ENCODE measurements at regions not wholly inside any gene's neighbourhood (a gene's known extent, or its start where the extent isn't known, plus 50 kb on each side); places are given as distances from the start of the nearest gene placed in this dataset.

DNA sequence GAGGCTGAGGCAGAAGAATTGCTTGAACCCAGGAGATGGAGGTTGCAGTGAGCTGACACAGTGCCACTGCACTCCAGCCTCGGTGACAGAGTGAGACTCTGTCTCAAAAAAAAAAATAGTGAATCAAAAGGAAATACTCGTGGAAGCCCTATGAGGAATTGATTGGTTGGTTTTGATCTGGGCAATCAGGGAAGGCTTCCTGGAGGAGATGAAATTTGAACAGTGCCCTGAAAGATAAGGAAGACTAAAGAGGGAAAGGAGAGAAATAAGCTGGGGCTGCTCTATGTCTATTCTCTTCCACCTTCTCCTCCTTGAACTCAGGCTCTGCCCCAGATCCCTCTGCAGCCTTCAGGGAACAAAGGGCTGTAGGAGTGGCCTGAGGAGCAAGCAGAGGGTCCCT, 54.1 kb downstream of the IRF2BPL start:
- DNase-seq = no peak

DNA sequence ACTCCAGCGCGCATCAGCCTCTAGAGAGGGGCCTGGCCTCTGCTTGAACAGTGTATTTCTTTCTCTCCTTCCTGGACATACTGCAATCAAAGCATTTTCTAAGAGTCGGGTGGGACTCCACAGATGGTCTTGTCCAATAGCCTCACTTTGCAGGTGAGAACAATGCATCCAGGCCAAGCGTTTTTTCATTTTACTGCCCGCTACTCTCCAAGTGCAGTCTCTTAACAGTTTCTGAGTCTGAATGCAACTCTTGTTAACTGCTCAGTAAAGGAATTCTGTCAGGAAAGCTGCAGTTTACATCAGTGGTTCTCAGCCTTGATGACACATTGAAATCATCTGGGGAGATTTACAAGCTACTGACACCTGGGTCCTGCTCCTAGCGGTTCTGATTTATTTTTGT, 57.0 kb downstream of the IRF2BPL start:
- DNase-seq = no peak

GRCh38 chr14:76968621-76969063, 59.9 kb downstream of the IRF2BPL start:
- DNase-seq = no peak

- no peak for DNase-seq
Observed at GRCh38 chr14:76967788-76968187, 60.7 kb downstream of the IRF2BPL start.

DNA sequence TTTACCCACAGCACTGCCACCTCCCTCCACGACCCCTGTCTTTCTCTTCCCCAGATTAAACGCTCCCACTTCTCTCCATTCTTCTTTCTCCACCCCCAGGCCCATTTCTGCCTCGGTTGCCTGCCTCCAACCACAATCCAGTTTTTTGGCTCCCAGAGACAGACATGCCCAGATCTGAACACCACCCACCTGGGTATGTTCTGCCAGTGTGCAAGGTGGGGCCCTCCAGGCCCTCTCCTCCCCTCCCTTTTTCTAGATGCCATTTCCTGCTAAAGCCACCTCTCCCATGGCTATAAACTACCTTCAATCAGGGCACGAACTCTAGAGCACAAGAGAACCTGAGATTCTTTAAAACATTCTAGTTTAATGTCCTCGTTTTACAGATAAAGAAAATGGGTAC, 63.3 kb downstream of the IRF2BPL start:
- DNase-seq = no peak

- DNase-seq = no peak
Observed at GRCh38 chr14:76964695-76965094, 63.8 kb downstream of the IRF2BPL start.

- no peak for DNase-seq
Observed at GRCh38 chr14:76963372-76963771, 65.1 kb downstream of the IRF2BPL start.

- DNase-seq = no peak
Observed at GRCh38 chr14:76962303-76962660, 66.2 kb downstream of the IRF2BPL start.

- no peak for DNase-seq
Observed at GRCh38 chr14:76961631-76962302, 66.7 kb downstream of the IRF2BPL start.

DNA sequence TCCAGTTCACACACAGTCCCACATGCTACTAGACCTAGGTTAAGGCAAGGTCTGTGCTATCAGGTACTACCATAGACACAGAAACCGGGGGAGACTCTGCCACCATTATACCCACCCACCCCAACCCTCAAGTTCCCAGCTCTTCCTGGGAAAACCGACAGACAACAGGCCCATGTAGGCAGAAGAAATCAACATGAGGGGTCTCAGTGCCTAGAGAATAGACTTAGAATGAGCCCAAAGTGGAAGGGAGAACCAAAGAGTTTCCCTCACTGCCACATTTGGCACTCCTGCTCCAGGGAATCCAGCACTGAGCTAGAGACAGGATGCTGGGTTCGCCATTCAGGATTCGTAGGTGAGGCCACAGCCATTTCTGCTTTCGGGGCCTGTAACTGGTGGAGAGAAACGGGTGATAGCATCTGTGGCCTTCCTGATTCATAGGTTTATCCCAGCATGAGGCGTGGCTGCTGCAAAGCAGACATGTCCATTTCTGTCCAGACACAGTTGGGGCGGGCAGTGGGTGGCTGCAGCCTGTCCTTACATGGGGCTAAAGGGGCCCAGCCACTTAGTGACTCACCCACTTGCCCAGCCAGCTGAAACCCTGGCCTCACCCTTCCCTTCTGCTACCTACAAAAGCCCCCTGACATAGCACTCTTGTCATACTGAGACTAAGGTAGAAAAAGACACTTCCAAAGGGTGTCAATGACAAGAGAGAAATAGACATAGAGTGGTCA, 69.4 kb downstream of the IRF2BPL start:
- no peak for DNase-seq

- DNase-seq = no peak
Observed at GRCh38 chr14:76958020-76958979, 70.2 kb downstream of the IRF2BPL start.

GRCh38 chr14:76957224-76957891, 71.2 kb downstream of the IRF2BPL start:
- DNase-seq = peak; percentile 19

DNA sequence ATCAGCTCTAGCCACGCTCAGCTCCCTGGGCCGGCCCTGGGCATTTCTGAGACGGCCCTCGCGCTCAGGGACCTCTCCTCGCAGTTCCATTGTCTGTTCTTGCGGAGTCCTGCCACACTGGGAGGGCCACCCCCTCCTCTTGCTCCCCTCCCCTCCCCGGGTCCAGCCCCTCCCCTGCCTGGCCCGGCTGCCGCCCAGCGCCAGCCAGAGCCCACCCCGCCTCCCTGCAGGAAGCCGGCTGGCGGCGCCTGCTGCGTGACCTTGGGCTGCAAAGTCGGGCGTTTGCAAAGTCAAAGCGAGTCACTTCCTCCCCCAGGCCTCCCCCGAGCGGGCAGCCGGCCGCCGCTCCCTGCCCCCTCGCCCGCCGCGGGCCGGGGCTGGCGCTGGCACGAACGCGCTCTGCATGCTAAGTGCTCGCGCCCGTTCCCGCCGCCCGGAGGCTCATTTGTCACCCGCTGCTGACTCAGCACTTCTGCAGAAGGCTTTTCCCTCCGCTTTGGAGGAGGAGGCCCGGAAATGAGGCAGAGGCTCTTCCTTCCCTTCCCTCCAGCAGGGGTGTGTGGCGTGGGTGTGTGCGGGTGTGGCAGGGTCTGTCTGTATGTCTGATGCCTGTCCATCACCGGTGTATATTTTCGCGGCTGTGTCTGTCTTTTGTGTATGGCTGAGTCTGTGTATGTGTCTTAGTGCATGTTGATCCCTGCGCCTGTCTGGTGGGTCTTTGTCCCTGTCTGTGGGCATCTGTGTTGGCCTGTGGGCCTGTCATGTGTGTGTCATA, 72.0 kb downstream of the IRF2BPL start:
- peak; percentile 94 for DNase-seq

DNA sequence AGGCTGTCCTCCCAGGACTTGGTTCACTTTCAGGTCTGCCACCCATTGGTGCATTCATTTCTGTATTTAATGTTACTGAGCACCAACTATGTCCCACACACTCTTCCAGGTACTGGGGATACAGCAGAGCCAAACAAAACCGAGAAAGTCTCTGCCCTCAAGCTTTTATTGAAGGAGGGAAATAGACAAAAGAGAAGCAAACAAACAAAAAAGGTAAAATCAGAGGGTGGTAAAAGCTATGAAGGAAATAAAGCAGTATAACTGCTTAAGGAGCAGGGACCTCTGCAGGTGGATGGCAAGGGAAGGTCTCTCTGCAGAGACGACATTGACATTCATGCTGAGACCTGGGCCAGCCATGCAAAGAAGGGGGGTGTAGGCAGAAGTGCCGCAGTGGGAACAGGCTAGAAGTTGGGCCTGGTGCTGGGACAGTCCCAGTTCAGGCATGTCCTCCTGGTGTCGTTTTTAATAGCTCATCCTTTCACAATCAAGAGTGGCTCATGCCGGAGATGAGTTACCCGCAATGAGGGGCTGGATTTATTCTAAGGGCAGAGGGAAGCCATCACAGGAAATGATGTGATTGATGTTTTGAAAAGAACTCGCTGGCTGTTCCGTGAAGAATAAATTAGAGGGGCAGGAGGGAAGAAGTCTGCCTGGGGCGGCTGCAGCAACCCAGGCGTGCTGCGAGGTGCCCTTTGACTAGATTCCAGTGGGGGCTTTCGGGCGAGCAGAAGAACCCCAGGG, 72.8 kb downstream of the IRF2BPL start:
- peak; percentile 44 for DNase-seq

DNA sequence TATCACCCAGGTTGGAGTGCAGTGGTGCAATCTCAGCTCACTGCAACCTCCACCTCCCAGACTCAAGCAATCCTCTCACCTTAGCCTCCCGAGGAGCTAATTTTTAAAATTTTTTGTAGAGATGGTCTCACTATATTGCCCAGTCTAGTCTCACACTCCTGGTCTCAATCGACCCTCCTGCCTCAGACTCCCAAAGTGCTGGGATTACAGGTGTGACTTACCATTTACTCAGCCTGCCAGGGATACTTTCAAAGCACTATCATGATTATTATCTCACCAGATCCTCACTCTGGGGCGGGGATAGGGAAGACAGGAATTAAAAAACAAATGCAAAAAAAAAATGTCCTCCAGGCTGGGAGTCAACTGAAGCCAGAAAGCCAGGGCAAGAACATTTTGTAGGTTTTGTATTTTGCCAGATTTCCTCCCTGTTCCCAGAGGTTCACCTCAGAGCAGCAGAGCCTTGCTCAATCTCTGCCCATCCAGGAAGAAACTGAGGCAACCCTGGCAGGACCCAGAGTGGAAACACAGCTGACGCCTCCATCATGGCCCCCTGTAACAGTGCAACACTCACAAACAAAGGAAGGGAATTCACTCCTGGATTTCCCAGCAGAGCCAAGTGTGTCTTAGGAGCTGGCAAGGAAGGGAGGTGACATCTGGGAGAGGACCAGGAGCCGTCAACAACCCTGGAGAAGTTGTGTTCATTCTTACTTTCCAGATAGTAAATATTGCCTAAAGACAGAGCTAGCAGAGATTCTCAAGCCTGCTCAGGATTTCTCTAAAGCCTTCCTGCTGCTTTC, 73.9 kb downstream of the IRF2BPL start:
- DNase-seq = peak; percentile 3

GRCh38 chr14:76953311-76953945, 75.1 kb downstream of the IRF2BPL start:
- no peak for DNase-seq

DNA sequence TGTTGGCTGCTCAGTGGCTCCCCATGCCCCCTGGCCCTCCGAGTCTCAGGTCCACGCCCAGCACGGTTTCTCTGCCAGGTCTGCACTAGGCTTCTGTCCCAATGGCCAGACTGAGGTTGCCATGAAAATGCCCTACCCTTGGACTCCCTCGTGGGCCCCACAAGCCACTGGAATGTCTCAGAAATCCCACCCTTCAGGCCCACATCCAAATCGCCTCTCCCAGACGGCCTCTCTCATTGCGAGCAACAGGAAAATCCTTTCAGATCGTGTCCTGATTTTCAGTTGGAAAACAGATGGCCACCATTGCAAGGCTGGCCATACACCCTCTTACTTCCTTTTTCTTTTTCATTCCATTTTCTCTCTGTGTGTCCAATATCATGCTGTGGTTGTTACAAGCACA, 77.3 kb downstream of the IRF2BPL start:
- DNase-seq = no peak

GRCh38 chr14:76950055-76951020, 78.2 kb downstream of the IRF2BPL start:
- DNase-seq = no peak

DNA sequence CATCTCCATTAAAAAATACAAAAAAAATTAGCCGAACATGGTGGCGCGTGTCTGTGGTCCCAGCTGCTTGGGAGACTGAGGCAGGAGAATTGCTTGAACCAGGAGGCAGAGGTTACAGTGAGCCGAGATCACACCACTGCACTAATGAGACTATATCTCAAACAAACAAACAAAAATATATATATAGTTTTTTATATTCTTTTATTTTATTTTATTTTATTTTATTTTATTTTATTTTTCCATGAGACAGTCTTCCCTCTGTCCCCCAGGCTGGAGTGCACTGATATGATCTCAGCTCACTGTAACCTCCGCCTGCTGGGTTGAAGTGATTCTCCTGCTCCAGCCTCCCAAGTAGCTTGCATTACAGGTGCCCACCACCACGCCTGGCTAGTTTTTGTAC, 79.5 kb downstream of the IRF2BPL start:
- no peak for DNase-seq

Measured in NCI-H82 (cell line).